Stomach (tissue), 8 donors: ENCODE measurements at regions not wholly inside any gene's neighbourhood (a gene's known extent, or its start where the extent isn't known, plus 50 kb on each side); places are given as distances from the start of the nearest gene placed in this dataset.

ENCODE experiments used
- DNase-seq, 2 donors: peaks; one replicate each; pipeline versions ENCODE4 v3.0.0 to v3.0.0-alpha.2; 2013 to 2019
- H3K27ac ChIP-seq, 5 donors: fragments of 200-600 bp in 4 of 5; sonication (generic) in 4 of 5; one replicate each; pipeline ENCODE4 v1.5.1; 2013 to 2019; ENCODE audit warnings: mild to moderate bottlenecking in 1 of 5, moderate library complexity in 1 of 5
- H3K27me3 ChIP-seq, 3 donors: fragments of 200-600 bp; sonication (generic); one replicate each; pipeline ENCODE4 v1.5.1; 2017 to 2019; ENCODE audit warnings: mixed run types in 1 of 3
- H3K36me3 ChIP-seq, 4 donors: fragments of 200-600 bp; sonication (generic); 1 replicate in 3 of 4; 2 replicates in 1 of 4; pipeline ENCODE4 v1.5.1; 2016 to 2019
- H3K4me1 ChIP-seq, 4 donors: fragments of 200-600 bp; sonication (generic); one replicate each; pipeline ENCODE4 v1.5.1; 2016 to 2019
- H3K4me3 ChIP-seq, 4 donors: fragments of 200-600 bp; sonication (generic) in 3 of 4; one replicate each; pipeline ENCODE4 v1.5.1; 2016 to 2019; ENCODE audit warnings: mild to moderate bottlenecking in 1 of 4
- H3K9me3 ChIP-seq, 4 donors: fragments of 200-600 bp; sonication (generic); one replicate each; pipeline ENCODE4 v1.5.1; 2016 to 2019
- EP300 ChIP-seq: sonication (generic); formaldehyde crosslinking; IDR thresholded peaks from one replicate; pipeline ENCODE4 v1.6.1; 2017; ENCODE audit warnings: antibody characterized with exemption
- POLR2A ChIP-seq, 4 donors: fragments of 450-650 bp; IDR thresholded peaks; one replicate each; pipeline ENCODE4 v1.6.1; 2016; ENCODE audit warnings: antibody characterized with exemption in 4 of 4, control low read depth in 2 of 4, mild to moderate bottlenecking in 1 of 4, moderate library complexity in 1 of 4
- POLR2AphosphoS5 ChIP-seq, 3 donors: sonication (generic); formaldehyde crosslinking; IDR thresholded peaks; one replicate each; pipeline ENCODE4 v1.6.1; 2016; ENCODE audit warnings: antibody characterized with exemption in 3 of 3
- WGBS, 5 donors: extraction: QIAGEN DNeasy Blood & Tissue Kit in 3 of 5; methylation state at CpG; one replicate each; pipeline versions ENCODE4 v1.1.5 to v1.1.7; 2013 to 2018; 5-methylcytosine and 5-hydroxymethylcytosine counted together
- intact Hi-C: fragments of 100-400 bp; cut with DNase I; formaldehyde crosslinking; loops from one replicate; pipeline ENCODE4 v1.15.1; 2023; ENCODE audit warnings: low total_unique reads
- TF ChIP-seq, protein P1 (sequence below), 7 experiments: fragments of 450-650 bp in 4 of 7; fragments of 200-600 bp in 3 of 7; sonication (generic) in 3 of 7; IDR thresholded peaks; one replicate each; pipeline ENCODE4 v1.5.1; 2016 to 2019; ENCODE audit warnings: antibody characterized with exemption in 7 of 7, control low read depth in 2 of 7, mild to moderate bottlenecking in 1 of 7
- donor health status: healthy with polysubstance abuse.
- donor health status: Bipolar disorder and iron deficiency.
- donor health status: healthy.

GRCh38 chr1:178577882-178578281 is 65.0 kb downstream of the TEX35 start:
- no peak overlapping the region for H3K4me3 ChIP-seq
- WGBS, 5 donors: 87 to 98% (median 94%) methylated on average over 4 of the region's 4 CpGs
- peaks cover 0 to 5% (median 0%) of the 10 kb centered on the region in 4 donors for H3K4me1 ChIP-seq
- DNase-seq: no peak
- no peaks in the 10 kb centered on the region for H3K36me3 ChIP-seq
- intact Hi-C loops: no loop called here
- TF ChIP-seq EP300 (no peak), POLR2A (IDR thresholded peaks at IDR 0.05) (no peak), POLR2AphosphoS5 (IDR thresholded peaks at IDR 0.05) (no peak)
- TF ChIP-seq, protein P1, sequence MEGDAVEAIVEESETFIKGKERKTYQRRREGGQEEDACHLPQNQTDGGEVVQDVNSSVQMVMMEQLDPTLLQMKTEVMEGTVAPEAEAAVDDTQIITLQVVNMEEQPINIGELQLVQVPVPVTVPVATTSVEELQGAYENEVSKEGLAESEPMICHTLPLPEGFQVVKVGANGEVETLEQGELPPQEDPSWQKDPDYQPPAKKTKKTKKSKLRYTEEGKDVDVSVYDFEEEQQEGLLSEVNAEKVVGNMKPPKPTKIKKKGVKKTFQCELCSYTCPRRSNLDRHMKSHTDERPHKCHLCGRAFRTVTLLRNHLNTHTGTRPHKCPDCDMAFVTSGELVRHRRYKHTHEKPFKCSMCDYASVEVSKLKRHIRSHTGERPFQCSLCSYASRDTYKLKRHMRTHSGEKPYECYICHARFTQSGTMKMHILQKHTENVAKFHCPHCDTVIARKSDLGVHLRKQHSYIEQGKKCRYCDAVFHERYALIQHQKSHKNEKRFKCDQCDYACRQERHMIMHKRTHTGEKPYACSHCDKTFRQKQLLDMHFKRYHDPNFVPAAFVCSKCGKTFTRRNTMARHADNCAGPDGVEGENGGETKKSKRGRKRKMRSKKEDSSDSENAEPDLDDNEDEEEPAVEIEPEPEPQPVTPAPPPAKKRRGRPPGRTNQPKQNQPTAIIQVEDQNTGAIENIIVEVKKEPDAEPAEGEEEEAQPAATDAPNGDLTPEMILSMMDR (IDR thresholded peaks at IDR 0.05): no peak
- H3K27me3 ChIP-seq: no peaks in the 10 kb centered on the region
- H3K27ac ChIP-seq: no peak overlapping the region
- no peaks in the 10 kb centered on the region for H3K9me3 ChIP-seq

- 92 to 96% (median 96%) methylated on average over 7 of the region's 7 CpGs for WGBS, 5 donors
- DNase-seq: no peak
- H3K4me1 ChIP-seq: peaks cover 0 to 5% (median 0%) of the 10 kb centered on the region in 4 donors
- peak overlapping the region in 1 of 5 donors; percentile 24 for H3K27ac ChIP-seq
- no peaks in the 10 kb centered on the region for H3K27me3 ChIP-seq
- TF ChIP-seq POLR2A (IDR thresholded peaks at IDR 0.05) (no peak), POLR2AphosphoS5 (IDR thresholded peaks at IDR 0.05) (no peak), EP300 (no peak)
- TF ChIP-seq, protein P1 (IDR thresholded peaks at IDR 0.05): no peak
- no peak overlapping the region for H3K4me3 ChIP-seq
- no peaks in the 10 kb centered on the region for H3K36me3 ChIP-seq
- intact Hi-C loops: no loop called here
- H3K9me3 ChIP-seq: no peaks in the 10 kb centered on the region
Measured at GRCh38 chr1:178578541-178578940, 65.6 kb downstream of the TEX35 start.

GRCh38 chr1:178579095-178579494 is 66.2 kb downstream of the TEX35 start:
- H3K27ac ChIP-seq: peak overlapping the region in 1 of 5 donors; percentile 24
- no peaks in the 10 kb centered on the region for H3K9me3 ChIP-seq
- DNase-seq: no peak
- H3K27me3 ChIP-seq: no peaks in the 10 kb centered on the region
- 81 to 94% (median 86%) methylated on average over 4 of the region's 4 CpGs for WGBS, 5 donors
- no peak overlapping the region for H3K4me3 ChIP-seq
- TF ChIP-seq POLR2AphosphoS5 (IDR thresholded peaks at IDR 0.05) (no peak), POLR2A (IDR thresholded peaks at IDR 0.05) (no peak), EP300 (no peak)
- TF ChIP-seq, protein P1 (IDR thresholded peaks at IDR 0.05): no peak
- intact Hi-C loops: no loop called here
- peaks cover 0 to 5% (median 0%) of the 10 kb centered on the region in 4 donors for H3K4me1 ChIP-seq
- H3K36me3 ChIP-seq: no peaks in the 10 kb centered on the region

- no peak overlapping the region for H3K4me3 ChIP-seq
- DNase-seq: no peak
- TF ChIP-seq EP300: no peak
- no peak for TF ChIP-seq POLR2A (IDR thresholded peaks at IDR 0.05)
- TF ChIP-seq POLR2AphosphoS5 (IDR thresholded peaks at IDR 0.05): no peak
- TF ChIP-seq, protein P1 (IDR thresholded peaks at IDR 0.05): no peak
- peak overlapping the region in 1 of 5 donors; percentile 40 for H3K27ac ChIP-seq
- 70 to 83% (median 77%) methylated on average over 6 of the region's 6 CpGs for WGBS, 5 donors
- H3K36me3 ChIP-seq: no peaks in the 10 kb centered on the region
- intact Hi-C loops: no loop called here
- H3K4me1 ChIP-seq: peaks cover 0 to 5% (median 0%) of the 10 kb centered on the region in 4 donors
- H3K9me3 ChIP-seq: no peaks in the 10 kb centered on the region
- no peaks in the 10 kb centered on the region for H3K27me3 ChIP-seq
Measured at GRCh38 chr1:178579562-178579961, 66.7 kb downstream of the TEX35 start.
